Lower leg skin (tissue), 4 donors: ENCODE measurements at regions not wholly inside any gene's neighbourhood (a gene's known extent, or its start where the extent isn't known, plus 50 kb on each side); places are given as distances from the start of the nearest gene placed in this dataset.

ENCODE experiments used
- DNase-seq, 2 donors: peaks; one replicate each; pipeline ENCODE4 v3.0.0-alpha.2; 2019; ENCODE audit warnings: low spot score in 2 of 2
- H3K4me3 ChIP-seq: fragments of 200-600 bp; sonication (generic); 2 replicates; pipeline ENCODE4 v1.5.1; 2017; ENCODE audit warnings: mild to moderate bottlenecking, low read depth; ENCODE audit not compliant: poor library complexity, severe bottlenecking
- CTCF ChIP-seq, 3 donors: fragments of 450-650 bp; IDR thresholded peaks; one replicate each; pipeline ENCODE4 v1.5.1; 2016; ENCODE audit warnings: antibody characterized with exemption in 3 of 3, mild to moderate bottlenecking in 3 of 3, moderate library complexity in 2 of 3
- POLR2A ChIP-seq, 2 donors: fragments of 450-650 bp; IDR thresholded peaks; one replicate each; pipeline ENCODE4 v1.6.1; 2016 to 2017; ENCODE audit warnings: antibody characterized with exemption in 2 of 2, mild to moderate bottlenecking in 1 of 2, moderate library complexity in 1 of 2
- WGBS, 2 donors: methylation state at CpG; one replicate each; pipeline ENCODE4 v1.1.5; 2018; 5-methylcytosine and 5-hydroxymethylcytosine counted together
- intact Hi-C: fragments of 100-400 bp; cut with DNase I; formaldehyde crosslinking; loops from one replicate; pipeline ENCODE4 v1.15.0; 2023; ENCODE audit warnings: low total_unique reads

DNA sequence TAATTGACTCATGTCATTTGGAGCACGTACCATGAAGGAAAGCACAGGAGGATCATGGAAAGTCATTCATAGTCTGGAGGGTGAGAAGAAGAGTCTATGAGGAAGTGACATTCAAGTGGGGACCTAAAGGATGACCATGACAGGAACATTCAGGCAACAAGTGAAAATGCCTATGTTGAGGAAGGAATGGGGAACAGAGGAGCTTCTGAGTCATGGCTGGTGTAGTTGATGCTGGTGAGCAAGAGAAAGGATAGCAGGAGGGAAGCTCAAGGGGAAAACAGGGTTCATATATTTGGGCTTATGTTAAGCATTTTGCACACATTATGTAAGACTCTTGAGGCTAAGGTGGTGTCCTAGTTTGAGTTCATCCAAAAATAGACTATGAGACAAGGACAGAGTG, 318.6 kb downstream of the HNRNPD start:
- 77 to 81% methylated on average over 1 of the region's 1 CpG for WGBS, 2 donors
- no peak for DNase-seq
- intact Hi-C loops = no loop called here
- no peak overlapping the region for H3K4me3 ChIP-seq
- TF ChIP-seq POLR2A (IDR thresholded peaks at IDR 0.05) (no peak), CTCF (IDR thresholded peaks at IDR 0.05) (no peak)

GRCh38 chr4:82053396-82053795, 320.4 kb downstream of the HNRNPD start:
- 61 to 72% methylated on average over 2 of the region's 2 CpGs for WGBS, 2 donors
- intact Hi-C loops = no loop called here
- no peak for TF ChIP-seq CTCF (IDR thresholded peaks at IDR 0.05)
- no peak for TF ChIP-seq POLR2A (IDR thresholded peaks at IDR 0.05)
- no peak overlapping the region for H3K4me3 ChIP-seq
- no peak for DNase-seq

DNA sequence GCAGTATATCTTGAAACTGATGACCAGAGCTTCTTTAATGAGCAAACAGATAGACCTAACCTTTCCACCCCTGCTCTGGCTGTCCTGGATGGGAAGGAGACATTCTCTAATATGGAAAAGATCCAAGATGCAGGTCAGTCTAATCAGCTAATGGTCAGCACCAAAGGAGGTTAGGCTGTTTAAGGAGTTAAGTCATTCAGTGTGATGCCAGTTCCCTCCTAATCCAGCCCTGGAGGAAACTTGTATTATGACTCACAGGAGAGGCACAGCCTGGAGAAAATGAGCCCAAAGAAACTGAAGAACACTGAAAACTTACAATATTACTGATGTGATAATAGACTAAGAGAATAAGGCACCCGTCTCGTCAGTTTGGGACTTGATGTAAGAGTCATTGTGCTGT, 323.0 kb downstream of the HNRNPD start:
- DNase-seq = no peak
- TF ChIP-seq CTCF (IDR thresholded peaks at IDR 0.05) (no peak), POLR2A (IDR thresholded peaks at IDR 0.05) (no peak)
- intact Hi-C loops = no loop called here
- no peak overlapping the region for H3K4me3 ChIP-seq
- WGBS, 2 donors = 45 to 60% methylated on average over 2 of the region's 2 CpGs

- intact Hi-C loops = no loop called here
- no peak for DNase-seq
- WGBS, 2 donors = 46 to 60% methylated on average over 1 of the region's 1 CpG
- TF ChIP-seq CTCF (IDR thresholded peaks at IDR 0.05) (no peak), POLR2A (IDR thresholded peaks at IDR 0.05) (no peak)
- no peak overlapping the region for H3K4me3 ChIP-seq
Measured at GRCh38 chr4:82049294-82049693, 324.5 kb downstream of the HNRNPD start.

DNA sequence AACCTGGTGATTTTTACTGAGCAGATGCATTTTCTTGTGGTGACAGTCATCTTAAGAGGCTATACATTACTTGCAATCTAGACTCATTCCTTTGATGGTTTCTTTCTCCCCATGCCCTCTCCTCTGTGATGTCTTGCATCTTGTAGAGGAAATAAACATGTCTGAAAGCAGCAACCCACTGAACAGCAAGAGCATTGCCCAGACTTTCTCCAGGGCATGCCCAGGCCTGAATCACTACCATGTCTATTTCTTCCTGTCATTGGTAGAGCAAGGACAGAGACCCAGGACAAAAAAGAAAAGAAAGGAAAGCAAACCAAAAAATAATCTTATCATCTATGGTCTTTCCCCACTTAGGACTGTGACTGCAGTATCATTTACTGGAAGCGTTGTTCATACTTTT, 326.1 kb downstream of the HNRNPD start:
- TF ChIP-seq CTCF (IDR thresholded peaks at IDR 0.05) (no peak), POLR2A (IDR thresholded peaks at IDR 0.05) (no peak)
- no peak overlapping the region for H3K4me3 ChIP-seq
- no peak for DNase-seq
- intact Hi-C loops = no loop called here
- WGBS, 2 donors = 85 to 91% methylated on average over 1 of the region's 1 CpG

DNA sequence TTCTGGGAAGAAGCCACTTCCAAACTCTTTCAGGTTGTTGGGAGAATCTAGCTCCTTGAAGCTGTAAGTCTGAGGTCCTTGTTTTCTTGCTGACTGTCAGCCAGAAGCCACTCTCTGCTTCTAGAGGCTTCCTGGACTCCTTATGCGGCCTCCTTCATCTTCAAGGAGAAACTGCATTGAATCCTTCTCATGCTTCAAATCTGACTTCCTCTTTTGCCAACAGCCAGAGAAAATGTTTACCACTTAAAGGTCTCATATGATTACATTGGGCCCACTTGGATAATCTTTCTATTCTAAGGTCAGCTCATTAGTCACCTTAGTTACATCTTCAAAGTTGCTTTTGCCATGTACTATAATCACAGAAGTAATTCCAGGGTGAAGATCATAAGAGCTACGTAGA, 327.0 kb downstream of the HNRNPD start:
- intact Hi-C loops = no loop called here
- no peak for DNase-seq
- WGBS, 2 donors = 97 to 99% methylated on average over 2 of the region's 2 CpGs
- H3K4me3 ChIP-seq = no peak overlapping the region
- TF ChIP-seq POLR2A (IDR thresholded peaks at IDR 0.05) = no peak
- TF ChIP-seq CTCF (IDR thresholded peaks at IDR 0.05) = no peak
